Right kidney (tissue), 1 donor: ENCODE measurements at regions not wholly inside any gene's neighbourhood (a gene's known extent, or its start where the extent isn't known, plus 50 kb on each side); places are given as distances from the start of the nearest gene placed in this dataset.
"Not testable (repeated sequence)": the region's sequence is repeated elsewhere in the genome, so short reads cannot be mapped to it uniquely, and the experiment has no call there.

Experiments
- DNase-seq: peaks from one replicate; pipeline ENCODE4 v3.0.0-alpha.2; 2016

DNA sequence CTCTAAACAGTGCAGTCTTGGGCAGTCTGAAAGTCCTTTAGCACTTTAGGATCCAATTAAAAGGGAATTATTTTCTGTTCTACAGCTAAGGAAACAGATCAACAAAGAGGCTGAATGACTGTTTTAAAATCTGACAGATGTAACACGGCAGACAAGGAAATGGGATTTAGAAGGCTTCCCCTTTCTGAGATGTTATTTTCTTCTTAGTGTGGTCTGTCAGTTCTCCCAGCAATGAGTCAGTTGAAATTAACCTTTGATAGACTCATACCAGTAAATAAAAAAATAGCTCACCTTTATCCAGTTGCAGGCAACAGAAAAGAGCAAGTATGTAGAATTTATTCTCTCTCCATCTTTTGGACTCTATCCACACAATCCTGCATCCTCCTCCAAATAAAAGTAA lies 98.1 kb downstream of the NEDD1 start:
- DNase-seq: no peak

GRCh38 chr12:97005646-97006045 lies 98.6 kb downstream of the NEDD1 start:
- no peak for DNase-seq

- no peak for DNase-seq
Observed at GRCh38 chr12:97006585-97006984, 99.5 kb downstream of the NEDD1 start.

DNA sequence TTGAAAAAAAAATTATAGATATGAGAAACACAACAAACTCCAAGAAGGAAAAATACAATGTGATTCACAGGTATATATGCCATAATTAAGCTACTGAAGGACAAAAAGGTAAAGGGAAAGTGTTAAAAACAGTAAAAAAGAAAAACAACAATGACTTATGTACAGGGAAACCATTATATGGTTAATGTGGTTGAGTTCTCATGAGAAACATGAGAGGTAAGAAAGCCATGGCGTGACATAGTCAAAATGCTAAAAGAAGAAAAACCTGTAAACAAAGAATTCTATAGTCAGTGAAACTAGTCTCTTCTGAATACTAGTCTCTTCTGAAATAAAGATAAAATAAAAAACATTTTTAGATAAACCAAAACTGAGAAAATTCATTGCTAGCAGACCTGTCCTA lies 109.1 kb downstream of the NEDD1 start:
- DNase-seq: no peak

DNA sequence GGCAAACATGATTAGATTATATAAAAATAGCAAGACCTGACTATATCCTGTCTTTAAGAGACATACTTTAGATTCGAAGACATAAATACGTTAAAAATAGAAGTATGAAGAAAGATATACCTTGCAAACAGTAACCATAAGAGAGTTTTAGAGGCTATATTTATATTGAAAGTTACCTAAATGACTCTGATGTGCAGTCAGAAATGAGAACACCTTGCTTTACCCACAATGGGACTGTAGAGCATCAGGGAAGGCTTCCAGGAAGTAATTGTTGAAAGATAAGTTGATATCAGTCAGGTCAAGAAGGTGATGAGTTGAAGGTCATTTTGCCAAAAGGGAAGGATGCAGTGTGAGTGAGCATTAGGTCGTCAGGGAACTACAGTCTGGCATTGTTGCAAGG lies 110.2 kb downstream of the NEDD1 start:
- DNase-seq: no peak

DNA sequence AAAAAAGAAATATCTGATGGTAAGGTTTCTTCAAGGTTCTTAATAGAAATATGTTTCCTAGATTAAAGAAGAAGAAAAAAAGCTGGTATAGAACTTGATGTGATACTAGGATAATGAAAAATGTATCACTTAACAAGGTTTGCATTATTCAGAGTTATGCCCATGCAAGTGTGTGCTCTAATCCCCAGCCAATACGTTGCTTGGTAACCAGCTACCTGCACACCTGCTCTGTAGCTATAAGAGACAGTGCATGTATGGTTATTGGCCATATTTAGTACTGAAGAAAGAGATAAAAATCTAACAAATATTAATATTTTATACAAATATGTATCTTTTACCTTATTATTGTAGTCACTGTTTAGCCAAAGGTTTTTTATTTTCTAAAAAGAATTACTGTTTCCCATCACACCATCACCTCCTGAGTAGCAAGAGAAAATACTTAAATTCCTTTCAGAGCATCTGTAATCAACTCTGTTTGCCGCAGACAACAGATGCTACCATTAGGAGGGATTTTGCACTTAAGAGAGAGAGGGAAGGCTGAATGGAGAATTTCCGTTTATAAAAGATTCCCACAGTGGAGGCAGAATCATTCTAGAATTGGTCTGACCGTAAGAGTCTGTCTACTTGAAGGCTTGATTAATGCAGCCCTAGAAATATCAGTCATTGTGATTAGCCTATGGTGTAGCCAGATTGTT lies 115.6 kb downstream of the NEDD1 start:
- DNase-seq: no peak

DNA sequence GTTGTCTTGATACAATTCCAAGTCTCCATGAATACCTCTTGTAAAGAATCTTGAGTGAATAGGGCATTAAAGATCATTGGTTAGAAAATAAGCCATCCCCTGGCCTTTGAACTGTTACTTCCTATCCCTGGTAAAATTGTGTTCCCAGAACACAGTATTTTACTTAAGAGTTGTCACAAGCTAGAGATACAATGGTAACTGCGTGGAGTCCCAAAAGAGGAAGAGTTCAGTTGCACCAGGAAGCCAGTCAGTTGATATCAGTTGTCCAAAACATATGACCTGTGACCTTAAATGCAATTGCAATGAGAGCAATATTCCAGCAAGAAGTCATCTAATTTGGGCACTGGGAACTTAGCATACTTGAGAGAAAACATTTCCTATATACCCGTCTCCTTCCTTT lies 117.3 kb downstream of the NEDD1 start:
- DNase-seq: no peak

GRCh38 chr12:97026901-97027300 lies 119.8 kb downstream of the NEDD1 start:
- DNase-seq: no peak

DNA sequence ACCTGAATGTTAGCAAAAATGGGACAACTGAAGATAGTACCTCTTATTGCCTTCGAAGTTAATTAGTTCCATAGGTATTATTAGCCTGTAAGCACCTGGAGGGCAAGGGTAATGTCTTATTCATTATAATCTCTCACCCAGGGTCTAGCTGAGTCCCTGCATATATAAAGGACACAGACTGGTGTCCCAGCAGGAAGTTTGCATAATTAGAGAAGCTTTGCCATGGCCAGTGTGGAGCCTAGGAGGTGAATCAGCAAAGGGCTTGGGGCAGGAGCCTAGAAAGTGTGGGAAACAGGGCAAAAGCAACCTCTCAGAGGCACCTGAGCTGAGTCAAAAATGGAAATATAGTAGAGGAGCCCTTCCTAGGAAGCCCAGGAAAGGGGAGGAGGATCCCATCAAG lies 120.4 kb downstream of the NEDD1 start:
- DNase-seq: no peak

GRCh38 chr12:97038131-97038530 lies 131.1 kb downstream of the NEDD1 start:
- no peak for DNase-seq

GRCh38 chr12:97038834-97039233 lies 131.8 kb downstream of the NEDD1 start:
- no peak for DNase-seq

GRCh38 chr12:97046901-97047300 lies 139.8 kb downstream of the NEDD1 start:
- DNase-seq: no peak

GRCh38 chr12:97047361-97047760 lies 140.3 kb downstream of the NEDD1 start:
- DNase-seq: no peak

- no peak for DNase-seq
Observed at GRCh38 chr12:97048421-97049035, 141.5 kb downstream of the NEDD1 start.

- DNase-seq: no peak
Observed at GRCh38 chr12:97050509-97050908, 143.5 kb downstream of the NEDD1 start.

DNA sequence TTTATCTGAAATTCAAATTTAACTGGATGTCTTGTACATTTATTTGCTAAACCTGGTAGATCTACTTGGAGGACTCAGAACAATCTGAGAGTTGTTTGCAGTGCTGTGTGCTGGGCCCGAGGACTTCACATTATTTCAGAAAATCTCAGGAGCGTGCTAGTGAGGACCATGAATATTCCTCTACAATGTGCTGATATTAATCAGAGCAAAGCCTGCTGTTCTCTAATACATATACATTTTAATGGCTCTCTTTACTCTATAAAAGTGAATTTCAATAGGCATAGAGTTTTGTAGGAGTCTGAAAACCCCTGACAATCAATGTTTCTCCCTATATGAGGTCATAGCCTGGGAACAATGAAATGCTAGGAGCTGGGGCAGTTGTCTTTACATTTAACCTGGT lies 144.3 kb downstream of the NEDD1 start:
- no peak for DNase-seq

GRCh38 chr12:97061171-97061570 lies 154.1 kb downstream of the NEDD1 start:
- no peak for DNase-seq

- DNase-seq: no peak
Observed at GRCh38 chr12:97063292-97063935, 156.4 kb downstream of the NEDD1 start.

DNA sequence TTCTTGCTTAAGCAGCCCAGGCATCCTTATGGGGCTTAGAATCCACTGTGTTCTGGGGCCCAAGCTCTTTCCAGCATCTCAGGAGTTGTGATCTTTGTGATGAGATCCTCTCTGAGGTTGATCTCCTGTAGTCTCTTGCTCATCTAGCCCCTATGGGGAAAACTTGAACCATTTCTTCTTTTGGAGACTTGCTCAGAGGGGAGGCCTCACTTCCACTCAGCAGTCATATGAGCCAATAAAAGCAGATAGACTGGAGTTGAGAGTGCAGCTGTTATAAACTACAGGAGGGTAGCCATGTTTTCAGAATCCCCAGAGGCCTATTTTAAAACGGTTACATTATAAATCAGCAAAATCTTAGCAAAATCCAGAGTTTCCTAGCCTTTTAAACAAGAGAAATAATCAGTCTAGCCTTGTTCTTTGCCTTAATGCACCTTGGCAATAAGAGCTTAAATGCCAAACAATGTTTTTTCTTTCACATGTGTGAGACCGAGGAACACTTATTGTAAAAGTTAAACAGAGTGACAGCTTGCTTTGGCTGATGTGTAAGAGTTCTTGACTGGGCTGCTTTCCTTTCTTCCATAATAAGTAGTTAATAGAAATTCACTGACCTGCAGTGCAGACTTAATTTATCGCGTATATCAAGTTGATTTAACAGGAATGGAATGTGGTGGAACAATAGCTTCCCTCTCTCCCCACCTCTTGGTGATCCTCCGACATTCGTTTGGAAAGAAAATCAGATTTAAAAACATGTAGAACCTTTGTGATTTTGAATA lies 168.3 kb downstream of the NEDD1 start:
- DNase-seq: peak; percentile 40

DNA sequence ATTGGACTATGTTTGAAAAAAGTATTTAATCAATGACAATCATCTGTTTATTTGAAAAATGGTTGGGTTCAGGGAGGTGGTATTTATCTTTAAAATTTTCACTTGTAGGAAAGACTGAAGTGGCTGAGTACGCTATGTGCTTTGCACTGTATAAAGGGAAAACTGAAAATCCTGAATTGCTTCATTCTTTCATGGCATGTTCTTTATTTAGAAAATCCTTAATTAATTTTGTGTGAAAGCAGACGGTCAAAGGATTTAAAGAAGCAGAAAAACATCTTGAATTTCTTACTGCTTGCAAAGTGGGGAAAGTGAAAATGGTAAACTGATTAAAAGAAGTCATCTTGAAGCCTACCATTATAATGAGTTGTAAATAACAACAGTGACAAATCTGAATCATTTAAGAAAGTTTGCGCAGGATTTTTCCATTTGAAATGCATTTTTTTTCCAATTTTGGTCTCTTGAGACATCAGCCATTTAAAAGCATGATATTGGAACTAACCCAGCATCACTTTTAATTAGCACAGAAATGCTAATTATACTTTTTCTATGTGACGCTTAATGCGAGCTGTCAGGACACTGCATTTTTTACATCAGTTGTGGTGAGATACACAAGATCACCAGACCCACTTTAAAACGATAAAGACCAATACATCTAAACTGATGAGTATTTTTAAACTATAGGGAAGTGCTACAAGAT lies 169.0 kb downstream of the NEDD1 start:
- DNase-seq: no peak

DNA sequence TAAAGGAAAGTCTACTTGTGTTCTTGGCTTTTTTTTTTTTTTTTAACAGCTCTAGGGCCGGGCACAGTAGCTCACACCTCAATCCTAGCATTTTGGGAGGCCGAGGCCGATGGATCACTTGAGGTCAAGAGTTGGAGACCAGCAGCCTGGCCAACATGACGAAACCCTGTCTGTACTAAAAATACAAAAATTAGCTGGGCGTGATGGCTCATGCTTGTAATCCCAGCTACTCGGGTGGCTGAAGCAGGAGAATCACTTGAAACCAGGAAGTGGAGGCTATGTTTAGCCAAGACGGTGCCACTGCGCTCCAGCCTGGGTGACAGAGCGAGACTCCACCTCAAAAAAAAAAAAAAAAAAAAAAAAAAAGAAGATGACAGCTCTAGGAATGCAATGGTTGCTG lies 169.9 kb downstream of the NEDD1 start:
- DNase-seq: not testable (repeated sequence)

DNA sequence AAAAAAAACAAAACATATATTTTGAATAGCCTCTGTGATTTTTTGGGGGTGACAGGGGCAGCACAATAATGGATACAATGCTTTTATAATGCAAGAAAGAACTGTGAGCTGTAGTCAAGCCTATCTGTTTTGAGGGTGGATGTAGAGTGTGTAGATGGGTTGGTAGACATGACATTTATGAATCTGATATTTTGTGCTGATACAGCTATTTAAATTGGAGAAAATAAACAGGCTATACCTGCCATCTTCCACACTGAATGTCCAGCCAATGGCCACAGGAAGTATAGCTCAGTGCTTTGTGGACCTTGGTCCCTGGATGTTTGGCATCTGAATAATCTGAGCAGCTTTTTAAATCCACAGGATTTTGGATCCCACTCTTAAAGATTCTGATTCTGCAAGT lies 175.0 kb downstream of the NEDD1 start:
- no peak for DNase-seq
